Embryonic facial prominence (tissue), 1 donor: ENCODE measurements at regions not wholly inside any gene's neighbourhood (a gene's known extent, or its start where the extent isn't known, plus 50 kb on each side); places are given as distances from the start of the nearest gene placed in this dataset.

Experiments used
- DNase-seq: peaks from one replicate; pipeline ENCODE4 v3.0.0-alpha.2; 2016; ENCODE audit errors: extremely low spot score

DNA sequence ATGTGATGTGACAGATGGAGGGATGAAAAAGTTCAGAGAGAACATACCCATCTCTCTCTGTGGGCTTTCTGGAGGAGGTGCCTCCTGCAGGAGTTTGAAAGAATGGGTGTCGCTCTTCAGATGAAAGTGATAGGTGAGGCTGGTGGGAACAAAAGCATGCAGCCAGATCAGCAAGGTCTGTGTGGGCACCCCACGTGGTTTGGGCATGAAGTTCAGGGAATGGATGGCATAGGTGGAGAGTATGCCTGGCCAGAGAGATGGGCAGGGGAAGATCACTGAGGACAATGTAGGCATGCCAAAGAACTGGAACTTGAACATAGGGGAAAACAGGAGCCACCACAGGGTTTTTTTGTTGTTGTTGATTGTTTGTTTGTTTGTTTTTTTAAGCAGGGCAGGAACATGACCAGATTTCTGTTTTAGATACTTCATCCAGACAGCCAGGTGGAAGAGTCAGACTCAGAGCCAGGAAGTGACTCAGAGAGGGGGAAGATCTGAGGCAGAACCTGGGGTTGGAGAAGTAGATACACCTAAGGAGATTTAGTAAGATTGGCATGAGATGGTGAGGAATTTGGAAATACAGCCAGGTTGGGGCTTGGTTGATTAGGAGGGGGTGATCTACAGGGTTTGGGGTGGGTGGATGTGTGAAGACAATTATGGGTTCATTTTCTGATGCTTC, 64.8 kb upstream of the CLSTN2 start:
- no peak for DNase-seq

- no peak for DNase-seq
These were observed 66.2 kb upstream of the CLSTN2 start for GRCh38 chr3:139868773-139869172.

GRCh38 chr3:139848660-139849059, 86.3 kb upstream of the CLSTN2 start:
- no peak for DNase-seq

- DNase-seq = no peak
These were observed 88.3 kb upstream of the CLSTN2 start for GRCh38 chr3:139846729-139847128.

- no peak for DNase-seq
These were observed 95.3 kb upstream of the CLSTN2 start for GRCh38 chr3:139839659-139840058.

- no peak for DNase-seq
These were observed 96.0 kb upstream of the CLSTN2 start for GRCh38 chr3:139839014-139839413.

- DNase-seq = no peak
These were observed 96.6 kb upstream of the CLSTN2 start for GRCh38 chr3:139838269-139838957.

GRCh38 chr3:139836698-139837464, 98.1 kb upstream of the CLSTN2 start:
- DNase-seq = no peak

- DNase-seq = no peak
These were observed 98.9 kb upstream of the CLSTN2 start for GRCh38 chr3:139835830-139836683.

- no peak for DNase-seq
These were observed 102.0 kb upstream of the CLSTN2 start for GRCh38 chr3:139832998-139833397.

GRCh38 chr3:139830817-139831216, 104.2 kb upstream of the CLSTN2 start:
- no peak for DNase-seq

- no peak for DNase-seq
These were observed 107.2 kb upstream of the CLSTN2 start for GRCh38 chr3:139827833-139828232.

GRCh38 chr3:139824864-139825263, 110.1 kb upstream of the CLSTN2 start:
- DNase-seq = no peak

DNA sequence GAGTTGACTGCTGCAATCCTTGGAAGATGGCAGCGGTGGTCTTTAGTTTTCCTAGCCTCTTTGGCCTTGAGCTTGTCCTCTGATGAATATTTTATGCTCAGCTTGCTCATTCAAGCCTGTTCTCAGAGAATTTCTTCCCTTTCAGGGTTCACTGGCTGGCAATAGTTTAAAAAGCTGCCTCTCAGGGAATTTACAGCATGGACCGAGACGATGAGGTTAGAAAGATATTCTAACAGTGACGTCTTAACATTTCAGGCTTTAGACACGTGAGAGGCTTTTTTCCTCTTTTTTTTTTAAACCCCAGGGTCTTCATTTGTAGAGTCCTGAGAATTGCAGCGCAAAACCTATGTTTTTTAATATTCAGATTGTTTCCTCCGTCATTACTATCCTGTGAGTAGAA, 120.3 kb upstream of the CLSTN2 start:
- no peak for DNase-seq

GRCh38 chr3:139811331-139811730, 123.7 kb upstream of the CLSTN2 start:
- DNase-seq = no peak

- no peak for DNase-seq
These were observed 126.8 kb upstream of the CLSTN2 start for GRCh38 chr3:139808201-139808600.

GRCh38 chr3:139803294-139803693, 125.5 kb upstream of the NMNAT3 start:
- DNase-seq = no peak

- DNase-seq = peak; percentile 9
These were observed 120.1 kb upstream of the NMNAT3 start for GRCh38 chr3:139797724-139798343.

- no peak for DNase-seq
These were observed 116.9 kb upstream of the NMNAT3 start for GRCh38 chr3:139794469-139795265.

DNA sequence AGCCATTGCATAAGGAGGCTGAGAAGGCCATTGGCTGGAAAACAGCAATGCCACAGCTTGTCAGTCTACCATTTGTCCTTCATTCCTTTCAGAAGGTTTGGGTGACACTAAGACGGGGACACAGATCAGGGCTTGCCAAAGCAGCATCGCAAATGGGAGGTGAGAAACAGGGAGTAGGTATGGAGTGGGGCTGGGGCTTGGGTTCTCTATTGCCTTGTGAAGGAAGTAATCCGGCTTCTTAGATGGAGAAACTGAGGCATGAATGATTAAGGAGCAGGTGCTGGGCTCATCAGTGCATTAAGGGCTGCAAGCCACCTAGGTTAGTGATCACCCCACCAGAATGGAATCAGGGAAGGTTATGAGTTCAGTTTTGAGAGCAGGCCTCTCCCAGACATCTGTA, 115.6 kb upstream of the NMNAT3 start:
- no peak for DNase-seq

DNA sequence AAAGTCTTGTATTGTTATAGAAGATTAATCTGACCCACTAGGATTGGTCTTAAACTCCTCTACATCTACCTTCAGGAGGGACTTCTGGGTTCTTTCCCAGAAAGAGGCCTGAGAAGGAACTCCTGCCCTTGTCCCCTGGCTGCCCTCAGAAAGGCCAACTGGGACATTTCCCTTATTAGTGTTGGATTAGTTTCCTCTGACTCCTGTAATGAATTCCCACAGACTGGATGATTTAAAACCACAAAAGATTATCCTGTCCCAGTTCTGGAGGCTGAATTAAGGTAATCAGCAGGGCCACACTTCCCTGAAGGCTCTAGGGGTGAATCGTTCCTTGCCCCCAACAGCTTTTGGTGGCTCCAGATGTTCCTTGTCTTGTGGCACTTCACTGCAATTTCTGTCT, 102.8 kb upstream of the NMNAT3 start:
- no peak for DNase-seq
